GM19463 (cell line): ENCODE measurements at regions not wholly inside any gene's neighbourhood (a gene's known extent, or its start where the extent isn't known, plus 50 kb on each side); places are given as distances from the start of the nearest gene placed in this dataset.

ENCODE experiments used
- ATAC-seq: cut with Tn5 transposase; IDR thresholded peaks from one replicate; pipeline ENCODE4 v1.9.1; 2021; ENCODE audit warnings: mild to moderate bottlenecking, moderate library complexity; ENCODE audit not compliant: unreplicated experiment

- no peak for ATAC-seq
Observed at GRCh38 chr11:129590030-129590752, 214.5 kb downstream of the BARX2 start.

- ATAC-seq = no peak
Observed at GRCh38 chr11:129590753-129591475, 215.3 kb downstream of the BARX2 start.

- ATAC-seq = no peak
Observed at GRCh38 chr11:129591527-129591926, 215.9 kb downstream of the BARX2 start.

- no peak for ATAC-seq
Observed at GRCh38 chr11:129592191-129592590, 216.5 kb downstream of the BARX2 start.

GRCh38 chr11:129593098-129593497 lies 217.4 kb downstream of the BARX2 start:
- no peak for ATAC-seq

GRCh38 chr11:129595038-129595962 lies 219.7 kb downstream of the BARX2 start:
- ATAC-seq = no peak

GRCh38 chr11:129596351-129596750 lies 219.3 kb upstream of the TMEM45B start:
- ATAC-seq = no peak

GRCh38 chr11:129598378-129598777 lies 217.3 kb upstream of the TMEM45B start:
- ATAC-seq = no peak

- no peak for ATAC-seq
Observed at GRCh38 chr11:129605815-129606214, 209.8 kb upstream of the TMEM45B start.

GRCh38 chr11:129608711-129609110 lies 206.9 kb upstream of the TMEM45B start:
- ATAC-seq = no peak

- ATAC-seq = no peak
Observed at GRCh38 chr11:129610125-129610524, 205.5 kb upstream of the TMEM45B start.

GRCh38 chr11:129610545-129610944 lies 205.1 kb upstream of the TMEM45B start:
- ATAC-seq = no peak

- no peak for ATAC-seq
Observed at GRCh38 chr11:129611661-129612446, 203.8 kb upstream of the TMEM45B start.

GRCh38 chr11:129612447-129612961 lies 203.1 kb upstream of the TMEM45B start:
- no peak for ATAC-seq

GRCh38 chr11:129613071-129613470 lies 202.6 kb upstream of the TMEM45B start:
- no peak for ATAC-seq

- ATAC-seq = no peak
Observed at GRCh38 chr11:129614256-129614944, 201.2 kb upstream of the TMEM45B start.

- ATAC-seq = no peak
Observed at GRCh38 chr11:129618046-129618569, 197.5 kb upstream of the TMEM45B start.

GRCh38 chr11:129620237-129621104 lies 195.2 kb upstream of the TMEM45B start:
- no peak for ATAC-seq

- no peak for ATAC-seq
Observed at GRCh38 chr11:129625930-129626329, 189.7 kb upstream of the TMEM45B start.
